Ramos (cell line): ENCODE measurements at regions not wholly inside any gene's neighbourhood (a gene's known extent, or its start where the extent isn't known, plus 50 kb on each side); places are given as distances from the start of the nearest gene placed in this dataset.
"Not testable (repeated sequence)": the region's sequence is repeated elsewhere in the genome, so short reads cannot be mapped to it uniquely, and the experiment has no call there.

Experiments
- in situ Hi-C: fragments of 300-500 bp; cut with MboI; formaldehyde crosslinking; loops from one replicate; pipeline ENCODE4 v1.14.3; 2022; ENCODE audit warnings: low sequenced_read_pairs; ENCODE audit not compliant: unreplicated experiment

- in situ Hi-C loops: no loop called here
Observed at GRCh38 chr10:117460846-117461765, 81.4 kb upstream of the EMX2 start.

- in situ Hi-C loops: no loop called here
Observed at GRCh38 chr10:117458571-117458970, 83.3 kb upstream of the PDZD8 start.

GRCh38 chr10:117457932-117458331 lies 82.7 kb upstream of the PDZD8 start:
- in situ Hi-C loops: no loop called here

- in situ Hi-C loops: no loop called here
Observed at GRCh38 chr10:117457071-117457810, 82.0 kb upstream of the PDZD8 start.

GRCh38 chr10:117455346-117455745 lies 80.1 kb upstream of the PDZD8 start:
- in situ Hi-C loops: no loop called here

- in situ Hi-C loops: no loop called here
Observed at GRCh38 chr10:117454502-117454901, 79.3 kb upstream of the PDZD8 start.

GRCh38 chr10:117453484-117453883 lies 78.2 kb upstream of the PDZD8 start:
- in situ Hi-C loops: not testable (repeated sequence)

GRCh38 chr10:117450940-117451339 lies 75.7 kb upstream of the PDZD8 start:
- in situ Hi-C loops: no loop called here

GRCh38 chr10:117449636-117450035 lies 74.4 kb upstream of the PDZD8 start:
- in situ Hi-C loops: no loop called here

- in situ Hi-C loops: no loop called here
Observed at GRCh38 chr10:117448802-117449201, 73.6 kb upstream of the PDZD8 start.

- in situ Hi-C loops: no loop called here
Observed at GRCh38 chr10:117445992-117446391, 70.8 kb upstream of the PDZD8 start.

- in situ Hi-C loops: no loop called here
Observed at GRCh38 chr10:117444497-117445040, 69.3 kb upstream of the PDZD8 start.

- in situ Hi-C loops: no loop called here
Observed at GRCh38 chr10:117443686-117444041, 68.4 kb upstream of the PDZD8 start.

- in situ Hi-C loops: no loop called here
Observed at GRCh38 chr10:117442944-117443685, 67.9 kb upstream of the PDZD8 start.

- in situ Hi-C loops: no loop called here
Observed at GRCh38 chr10:117442521-117442920, 67.3 kb upstream of the PDZD8 start.

- in situ Hi-C loops: no loop called here
Observed at GRCh38 chr10:117441812-117442443, 66.7 kb upstream of the PDZD8 start.

GRCh38 chr10:117441361-117441760 lies 66.1 kb upstream of the PDZD8 start:
- in situ Hi-C loops: no loop called here

GRCh38 chr10:117439243-117439912 lies 64.1 kb upstream of the PDZD8 start:
- in situ Hi-C loops: no loop called here

GRCh38 chr10:117432866-117433265 lies 57.6 kb upstream of the PDZD8 start:
- in situ Hi-C loops: no loop called here

GRCh38 chr10:117431160-117431559 lies 55.9 kb upstream of the PDZD8 start:
- in situ Hi-C loops: no loop called here
